ENCODE measurements at regions not wholly inside any gene's neighbourhood (a gene's known extent, or its start where the extent isn't known, plus 50 kb on each side); places are given as distances from the start of the nearest gene placed in this dataset.
"Not testable (repeated sequence)": the region's sequence is repeated elsewhere in the genome, so short reads cannot be mapped to it uniquely, and the experiment has no call there.

DNA sequence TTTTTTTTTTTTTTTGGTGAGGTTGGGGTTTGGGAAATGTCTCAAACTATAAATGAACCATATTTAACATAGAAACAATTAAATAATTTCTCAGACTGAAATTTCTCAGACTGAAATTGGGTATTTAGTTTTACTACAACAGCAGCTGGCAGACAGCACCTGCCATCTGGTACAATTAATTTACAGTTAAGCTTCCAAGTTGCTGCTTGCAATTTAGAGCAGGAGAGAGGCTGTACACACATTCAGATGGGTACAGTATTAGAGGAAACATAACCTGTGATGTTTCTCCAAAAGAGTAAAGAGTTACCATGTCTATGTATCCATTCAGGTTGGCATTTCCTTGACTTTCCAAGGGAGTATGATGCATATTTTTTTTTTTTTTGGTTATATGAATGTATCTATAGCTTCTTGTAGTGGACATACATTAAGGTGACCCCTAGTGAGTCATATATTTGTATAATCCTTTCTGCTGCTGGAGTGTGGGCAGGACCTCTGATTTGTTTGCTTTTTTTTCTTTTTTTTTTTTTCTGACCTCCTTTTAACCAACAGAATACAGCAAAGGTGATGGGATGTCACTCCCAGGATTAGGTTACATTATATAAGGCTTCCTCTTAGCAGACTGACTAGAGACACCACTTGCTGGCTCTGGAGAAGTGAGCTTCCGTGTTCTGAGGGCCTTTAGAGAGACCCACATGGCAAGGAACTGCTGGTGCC, 201.7 kb downstream of the PTH2R start:
- DNase-seq (ENCODE audit: low read depth): no peak

- DNase-seq (ENCODE audit: low read depth): no peak
These were observed 202.7 kb downstream of the PTH2R start for GRCh38 chr2:208609166-208609804.

DNA sequence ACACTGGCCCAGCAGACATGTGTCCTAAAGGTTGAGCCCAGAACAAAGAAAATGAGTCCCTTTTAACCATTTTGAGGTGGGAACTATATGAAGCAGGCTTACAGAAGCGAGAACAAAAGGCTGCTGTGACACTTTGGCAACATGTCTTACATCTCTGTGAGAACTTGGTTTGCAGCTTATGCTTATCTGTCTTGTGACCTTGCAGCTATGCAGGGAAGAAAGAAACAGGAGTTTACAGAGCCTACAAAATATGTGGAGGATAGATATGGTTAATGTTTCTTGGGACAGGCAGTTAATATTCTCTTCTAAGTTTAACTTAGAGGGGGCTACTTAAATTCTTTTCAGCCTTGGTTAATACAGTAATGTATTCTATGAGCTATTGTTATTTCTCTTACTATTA, 209.1 kb downstream of the PTH2R start:
- not testable (repeated sequence) for DNase-seq (ENCODE audit: low read depth)

GRCh38 chr2:208618220-208618619, 211.6 kb downstream of the PTH2R start:
- no peak for DNase-seq (ENCODE audit: low read depth)

GRCh38 chr2:208619993-208620392, 213.4 kb downstream of the PTH2R start:
- DNase-seq (ENCODE audit: low read depth): no peak

DNA sequence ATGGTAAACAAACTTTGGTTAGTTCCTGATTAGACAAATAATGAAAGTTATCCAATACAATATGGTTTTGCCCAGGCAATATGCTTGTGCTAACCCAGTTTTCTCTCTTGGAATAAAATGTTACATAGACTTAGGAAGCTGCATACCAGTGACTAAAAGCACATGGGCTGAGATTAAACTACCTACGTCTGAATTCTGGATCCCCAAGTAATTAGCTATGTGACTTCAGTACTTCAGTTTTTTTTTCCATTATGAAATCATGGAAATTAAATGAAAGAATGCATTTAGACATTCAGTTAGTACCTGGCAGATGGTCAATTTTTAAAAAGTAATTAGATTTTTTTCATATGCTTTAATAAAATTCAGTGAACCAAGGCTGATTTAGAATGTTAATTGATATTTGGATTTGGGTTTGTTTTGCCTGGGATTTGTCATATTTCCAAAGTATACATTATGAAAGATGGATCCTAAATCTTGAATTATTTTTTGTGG, 213.9 kb downstream of the PTH2R start:
- no peak for DNase-seq (ENCODE audit: low read depth)

GRCh38 chr2:208627110-208627884, 220.7 kb downstream of the PTH2R start:
- DNase-seq (ENCODE audit: low read depth): no peak

GRCh38 chr2:208627916-208628315, 221.3 kb downstream of the PTH2R start:
- DNase-seq (ENCODE audit: low read depth): no peak

DNA sequence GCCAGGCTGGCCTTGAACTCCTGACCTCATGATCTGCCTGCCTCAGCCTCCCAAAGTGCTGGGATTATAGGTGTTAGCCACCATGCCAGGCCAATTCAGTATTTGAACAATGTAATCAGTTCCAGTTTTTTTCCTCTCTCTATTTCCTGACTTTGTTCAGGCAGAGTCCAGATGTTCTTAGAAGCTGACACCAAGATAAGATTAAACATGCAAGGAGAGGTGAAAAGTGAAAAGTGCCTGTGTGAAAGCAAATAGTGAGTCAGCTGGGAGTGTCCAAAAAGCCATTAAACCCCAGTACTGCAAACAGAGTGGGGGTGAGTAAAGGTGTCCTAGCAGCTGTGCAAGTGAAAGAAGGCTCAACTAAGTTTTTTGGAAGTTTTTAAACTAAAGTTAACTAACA, 231.5 kb downstream of the PTH2R start:
- no peak for DNase-seq (ENCODE audit: low read depth)

DNA sequence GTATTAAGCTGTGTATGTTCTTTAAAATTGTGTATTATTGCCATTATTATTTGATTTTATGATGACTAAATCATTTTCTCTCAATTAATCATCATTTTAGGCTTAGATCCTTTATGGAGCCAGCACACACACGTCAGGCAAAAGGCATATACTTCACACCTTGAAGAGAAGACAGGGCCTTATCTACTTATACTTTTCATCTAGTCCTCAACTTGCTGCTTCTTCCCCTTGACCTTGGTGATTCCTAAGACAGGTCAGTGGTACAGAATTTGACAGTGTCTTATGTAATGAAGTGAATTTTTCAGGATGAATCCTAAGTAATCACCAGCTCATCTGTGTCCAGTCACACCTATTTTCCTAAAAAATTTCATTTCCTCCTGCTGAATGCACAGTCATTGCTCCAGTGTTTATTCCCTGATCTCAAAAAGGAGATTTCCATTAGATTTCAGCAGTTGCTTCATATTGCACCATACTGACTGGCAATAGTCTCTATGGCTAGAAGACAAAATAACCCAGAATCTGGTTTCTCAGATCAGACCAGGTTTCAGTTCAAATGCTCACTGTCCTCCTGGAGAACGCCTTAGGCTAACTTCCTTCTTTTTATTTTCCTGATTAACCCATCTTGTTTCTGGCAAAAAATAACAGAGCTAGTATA, 235.7 kb downstream of the PTH2R start:
- no peak for DNase-seq (ENCODE audit: low read depth)

DNA sequence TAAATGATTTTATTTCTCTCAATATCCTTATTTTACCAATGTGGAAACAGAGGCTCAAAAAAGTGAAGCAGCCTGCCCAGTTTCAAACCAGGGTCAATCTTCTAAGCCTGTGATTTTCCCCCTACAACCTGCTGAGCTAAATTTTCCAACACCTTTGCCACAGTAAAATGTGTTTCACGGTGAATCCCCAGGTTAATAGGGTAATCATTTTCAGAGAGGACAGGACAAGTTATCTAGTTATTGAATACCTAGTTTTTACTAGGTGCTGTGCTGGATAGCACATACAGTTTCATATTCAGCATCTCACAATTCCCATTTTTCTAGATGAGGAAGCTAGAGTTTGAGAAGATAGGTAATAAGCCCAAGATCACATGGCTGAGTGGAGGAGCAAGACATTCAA, 236.6 kb downstream of the PTH2R start:
- DNase-seq (ENCODE audit: low read depth): no peak

GRCh38 chr2:208645226-208645625, 238.6 kb downstream of the PTH2R start:
- no peak for DNase-seq (ENCODE audit: low read depth)

DNA sequence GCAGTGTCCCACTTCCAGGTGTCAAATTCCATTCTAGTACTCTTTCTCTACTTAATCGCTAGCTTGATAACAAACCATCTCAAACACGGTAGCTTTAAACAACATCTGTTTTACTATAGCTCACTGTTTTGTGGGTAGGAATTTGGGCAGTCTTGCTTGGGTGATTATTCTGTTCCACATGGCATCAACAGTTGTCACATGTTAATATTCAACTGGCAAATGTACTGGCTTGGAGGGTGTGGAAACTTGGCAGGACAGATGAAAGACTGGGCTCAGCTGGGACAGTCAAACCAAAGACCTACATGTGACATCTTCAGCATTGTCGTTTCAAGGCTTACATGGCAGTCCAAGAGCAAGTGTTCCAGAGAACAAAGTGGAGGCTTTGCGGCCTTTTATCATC, 241.8 kb downstream of the PTH2R start:
- DNase-seq (ENCODE audit: low read depth): no peak

GRCh38 chr2:208653383-208653782, 246.8 kb downstream of the PTH2R start:
- no peak for DNase-seq (ENCODE audit: low read depth)

- no peak for DNase-seq (ENCODE audit: low read depth)
These were observed 247.5 kb downstream of the PTH2R start for GRCh38 chr2:208654056-208654455.

GRCh38 chr2:208657468-208657867, 250.9 kb downstream of the PTH2R start:
- no peak for DNase-seq (ENCODE audit: low read depth)

GRCh38 chr2:208669394-208669793, 262.8 kb downstream of the PTH2R start:
- no peak for DNase-seq (ENCODE audit: low read depth)

GRCh38 chr2:208671284-208671683, 264.7 kb downstream of the PTH2R start:
- no peak for DNase-seq (ENCODE audit: low read depth)

DNA sequence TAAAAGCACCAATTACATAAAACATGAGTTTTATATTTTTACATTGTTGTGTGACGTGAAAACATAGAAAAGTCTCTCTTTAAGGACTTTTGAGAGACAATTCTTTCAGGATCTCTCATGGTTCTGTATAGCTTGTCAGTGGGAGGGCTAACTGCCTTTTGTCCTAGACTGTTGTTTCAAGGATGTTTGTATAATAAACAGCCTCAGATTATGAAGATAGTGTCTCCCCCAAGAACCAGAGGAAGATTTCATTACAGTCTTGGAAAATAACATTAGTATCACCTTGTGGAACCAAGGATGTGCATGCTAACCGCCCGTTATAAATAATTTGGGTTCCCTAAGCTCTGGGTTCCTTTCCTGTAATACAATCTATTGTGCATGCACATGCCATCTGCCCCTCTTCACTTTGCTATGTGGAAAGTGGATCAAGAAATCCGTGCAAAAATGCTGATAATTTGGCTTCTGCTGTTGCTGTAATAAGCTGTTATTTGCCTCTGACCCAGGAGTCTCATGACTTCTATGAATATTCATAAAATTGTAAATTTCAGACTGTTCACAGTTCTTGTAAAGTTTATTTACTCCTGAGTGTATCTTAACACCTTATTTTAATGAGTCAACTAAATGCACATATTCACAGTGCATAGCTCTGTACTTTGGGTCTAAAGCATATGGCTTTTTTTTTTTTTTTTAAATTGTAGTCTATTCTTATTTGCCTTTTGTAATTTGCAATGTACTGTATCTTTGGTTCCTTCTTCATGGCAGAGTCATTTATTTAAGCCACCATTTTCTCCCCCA, 265.5 kb downstream of the PTH2R start:
- DNase-seq (ENCODE audit: low read depth): no peak

- no peak for DNase-seq (ENCODE audit: low read depth)
These were observed 267.0 kb downstream of the PTH2R start for GRCh38 chr2:208673631-208674030.

DNA sequence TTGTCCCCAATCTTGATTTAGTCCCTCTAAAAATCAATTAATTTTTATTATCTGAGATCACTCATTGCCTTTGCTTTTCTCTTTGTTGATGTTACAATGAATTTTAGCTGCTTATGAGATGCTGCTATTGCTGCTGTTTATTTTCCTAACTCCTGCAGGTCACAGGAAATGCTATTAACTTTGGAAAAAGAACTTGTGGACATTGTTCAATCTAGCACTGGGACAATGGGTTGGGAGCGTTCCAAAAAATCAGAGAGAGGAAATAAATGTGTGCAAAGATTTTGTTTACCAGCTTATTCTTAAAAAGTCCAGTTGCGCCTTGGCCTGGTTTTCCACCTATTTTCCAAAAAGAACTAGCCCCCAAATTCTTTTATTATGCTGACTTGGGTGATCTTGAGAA, 268.3 kb downstream of the PTH2R start:
- no peak for DNase-seq (ENCODE audit: low read depth)

- not testable (repeated sequence) for DNase-seq (ENCODE audit: low read depth)
These were observed 279.3 kb downstream of the PTH2R start for GRCh38 chr2:208685929-208686328.

All from fibroblast of gingiva (primary cell).